ENCODE measurements at regions not wholly inside any gene's neighbourhood (a gene's known extent, or its start where the extent isn't known, plus 50 kb on each side); places are given as distances from the start of the nearest gene placed in this dataset.

DNA sequence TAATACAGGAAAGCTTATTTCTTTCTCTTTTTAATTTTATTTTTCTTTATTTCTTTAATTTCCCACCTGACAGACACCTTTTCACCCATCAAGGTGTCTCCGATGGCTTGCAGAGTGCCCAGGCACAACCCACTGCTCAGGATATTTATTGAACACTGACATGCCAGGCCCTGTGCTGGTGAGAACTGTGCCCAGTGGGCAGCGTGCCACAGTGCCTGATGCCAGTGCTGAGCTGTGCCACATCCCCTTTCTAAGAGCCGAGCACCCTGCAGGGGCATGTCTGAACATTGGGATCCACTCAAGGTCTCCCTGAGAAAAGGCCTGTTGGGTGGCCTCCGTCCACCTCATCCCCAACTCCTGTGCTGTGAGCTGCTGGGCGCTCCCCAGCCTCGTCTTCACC lies 158.6 kb upstream of the RAB6C start:
- H3K36me3 ChIP-seq, result no peaks in the 10 kb centered on the region
- H3K4me3 ChIP-seq, result no peak overlapping the region
- H3K27me3 ChIP-seq, result no peaks in the 10 kb centered on the region
- TF ChIP-seq EP300 (IDR thresholded peaks at IDR 0.05) (no peak), CTCF (IDR thresholded peaks at IDR 0.05) (no peak), POLR2A (IDR thresholded peaks at IDR 0.05) (no peak), POLR2AphosphoS5 (IDR thresholded peaks at IDR 0.05) (no peak)
- peaks cover 0 to 4% (median 0%) of the 10 kb centered on the region in 3 donors for H3K9me3 ChIP-seq
- WGBS, 2 donors (ENCODE audit: low coverage in 1 of 2), result 94 to 100% methylated on average over 1 to 2 of the region's 6 CpGs
- H3K4me1 ChIP-seq, result no peaks in the 10 kb centered on the region
- no peak for ATAC-seq
- no peak overlapping the region for H3K27ac ChIP-seq

- Histone ChIP-seq H3K27me3 (no peaks in the 10 kb centered on the region), H3K4me1 (no peaks in the 10 kb centered on the region), H3K4me3 (no peak overlapping the region), H3K9me3 (no peaks in the 10 kb centered on the region), H3K27ac (no peak overlapping the region), H3K36me3 (no peaks in the 10 kb centered on the region)
- no peak for TF ChIP-seq POLR2A (IDR thresholded peaks at IDR 0.05)
- no peak for TF ChIP-seq EP300 (IDR thresholded peaks at IDR 0.05)
- TF ChIP-seq POLR2AphosphoS5 (IDR thresholded peaks at IDR 0.05), result no peak
- TF ChIP-seq CTCF (IDR thresholded peaks at IDR 0.05), result no peak
- WGBS, 2 donors (ENCODE audit: low coverage in 1 of 2), result 80% methylated on average over 1 of the region's 4 CpGs; no CpG with 5 or more reads in 1 of the 2 donors
- no peak for ATAC-seq
Observed at GRCh38 chr2:129821445-129821844, 158.0 kb upstream of the RAB6C start.

DNA sequence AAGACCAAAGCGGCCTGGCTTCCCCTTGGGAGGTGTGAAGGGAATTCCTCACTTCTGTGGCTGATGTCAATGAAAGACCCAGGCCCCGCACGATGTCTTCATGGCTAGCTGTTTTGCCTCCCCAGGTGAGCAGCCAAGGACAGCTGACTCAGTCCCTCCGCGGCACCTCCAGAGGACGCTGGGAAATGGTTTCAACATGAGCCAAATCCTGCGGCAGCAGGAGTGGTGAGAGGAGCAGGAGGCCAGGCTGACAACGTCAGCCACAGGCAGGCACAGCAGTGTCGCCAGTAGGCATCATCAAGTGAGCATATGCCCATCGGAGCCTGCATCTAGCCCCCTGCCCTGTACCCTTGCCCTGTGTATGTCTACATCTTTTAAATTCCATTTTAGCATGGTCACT lies 156.4 kb upstream of the RAB6C start:
- H3K36me3 ChIP-seq, result no peaks in the 10 kb centered on the region
- H3K27ac ChIP-seq, result no peak overlapping the region
- no peak for TF ChIP-seq EP300 (IDR thresholded peaks at IDR 0.05)
- no peak for TF ChIP-seq CTCF (IDR thresholded peaks at IDR 0.05)
- TF ChIP-seq POLR2AphosphoS5 (IDR thresholded peaks at IDR 0.05), result no peak
- no peak for TF ChIP-seq POLR2A (IDR thresholded peaks at IDR 0.05)
- no peaks in the 10 kb centered on the region for H3K9me3 ChIP-seq
- 86% methylated on average over 1 of the region's 10 CpGs; no CpG with 5 or more reads in 1 of the 2 donors for WGBS, 2 donors (ENCODE audit: low coverage in 1 of 2)
- H3K4me3 ChIP-seq, result no peak overlapping the region
- no peak for ATAC-seq
- H3K4me1 ChIP-seq, result no peaks in the 10 kb centered on the region
- no peaks in the 10 kb centered on the region for H3K27me3 ChIP-seq

- Histone ChIP-seq H3K4me3 (no peak overlapping the region), H3K27ac (no peak overlapping the region), H3K36me3 (no peaks in the 10 kb centered on the region), H3K9me3 (peaks cover 0 to 14% (median 0%) of the 10 kb centered on the region in 3 donors), H3K4me1 (no peaks in the 10 kb centered on the region), H3K27me3 (no peaks in the 10 kb centered on the region)
- 66% methylated on average over 2 of the region's 27 CpGs; no CpG with 5 or more reads in 1 of the 2 donors for WGBS, 2 donors (ENCODE audit: low coverage in 1 of 2)
- no peak for ATAC-seq
- TF ChIP-seq CTCF (IDR thresholded peaks at IDR 0.05) (no peak), EP300 (IDR thresholded peaks at IDR 0.05) (no peak), POLR2AphosphoS5 (IDR thresholded peaks at IDR 0.05) (no peak), POLR2A (IDR thresholded peaks at IDR 0.05) (no peak)
Observed at GRCh38 chr2:129827311-129828090, 152.0 kb upstream of the RAB6C start.

DNA sequence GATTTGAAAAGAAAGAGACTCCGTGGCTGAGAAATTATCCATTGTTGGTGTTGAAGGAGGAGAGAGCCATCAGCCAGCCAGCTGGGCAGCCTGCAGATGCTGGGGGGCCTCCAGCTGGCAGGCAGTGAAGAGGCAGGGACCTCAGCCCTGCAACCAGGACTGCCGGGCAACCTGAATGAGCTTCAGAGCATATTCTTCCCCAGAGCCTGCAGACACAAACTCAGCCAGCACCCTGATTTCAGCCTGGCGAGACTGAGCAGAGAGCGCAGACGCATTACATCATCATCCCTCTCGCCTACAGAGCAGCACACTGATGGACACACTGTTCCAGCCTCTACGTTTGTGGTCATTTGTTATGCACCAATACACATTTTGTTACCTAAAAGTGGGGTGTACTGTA lies 150.7 kb upstream of the RAB6C start:
- Histone ChIP-seq H3K27me3 (no peaks in the 10 kb centered on the region), H3K27ac (no peak overlapping the region), H3K4me1 (no peaks in the 10 kb centered on the region), H3K36me3 (no peaks in the 10 kb centered on the region), H3K9me3 (peaks cover 0 to 14% (median 0%) of the 10 kb centered on the region in 3 donors), H3K4me3 (no peak overlapping the region)
- no peak for TF ChIP-seq EP300 (IDR thresholded peaks at IDR 0.05)
- ATAC-seq, result no peak
- WGBS, 2 donors (ENCODE audit: low coverage in 1 of 2), result 92% methylated on average over 4 of the region's 7 CpGs; no CpG with 5 or more reads in 1 of the 2 donors

All from gastroesophageal sphincter (tissue), 4 donors.